GM12878 (cell line): ENCODE measurements at regions not wholly inside any gene's neighbourhood (a gene's known extent, or its start where the extent isn't known, plus 50 kb on each side); places are given as distances from the start of the nearest gene placed in this dataset.

Experiments used
- ATAC-seq: fragments of 200-7000 bp; cut with Tn5 transposase; 3 replicates; pipeline ENCODE4 v1.9.1; 2020; ENCODE audit warnings: mild to moderate bottlenecking, moderate library complexity
- BruUV-seq: library from RNA; stranded (reverse); fragments of 400-500 nt; replicated peaks from 2 replicates; lab custom pipeline; 2021; lab: Mats Ljungman, UMichigan
- CTCF ChIA-PET: fragments of 300-600 bp; sonication (Branson Sonifier 250); formaldehyde crosslinking; extraction: SDS; loops from one replicate; lab custom pipeline; 2021; ENCODE audit warnings: inconsistent platforms; lab: Yijun Ruan, JAX
- POLR2A ChIA-PET: fragments of 350-600 bp; formaldehyde crosslinking; extraction: SDS; loops from one replicate; lab custom pipeline; 2021; ENCODE audit warnings: inconsistent platforms; lab: Charles Lee
- RAD21 ChIA-PET: fragments of 300-600 bp; sonication (Branson Sonifier 250); formaldehyde crosslinking; loops from one replicate; lab custom pipeline; 2023; ENCODE audit warnings: antibody characterized with exemption; ENCODE audit not compliant: unreplicated experiment; lab: Charles Lee
- SMC1A ChIA-PET: fragments of 300-600 bp; sonication (Branson Sonifier 250); formaldehyde crosslinking; loops from one replicate; lab custom pipeline; 2023; ENCODE audit not compliant: unreplicated experiment, uncharacterized antibody; lab: Charles Lee
- DNase-seq: peaks from one replicate; pipeline ENCODE4 v3.0.0-alpha.2; 2011; ENCODE audit warnings: low read depth, low spot score
- FAIRE-seq: peaks from 3 replicates; lab custom pipeline; 2011; peaks lifted over from hg19 to GRCh38; lab: Jason Lieb, UNC
- H2AFZ ChIP-seq: 2 replicates; pipeline ENCODE4 v1.6.0; 2011; ENCODE audit warnings: low read depth, low read length, control low read depth; ENCODE audit not compliant: control insufficient read depth
- H3K27ac ChIP-seq: 2 replicates; pipeline ENCODE4 v1.5.1; 2011; ENCODE audit warnings: control low read depth; ENCODE audit not compliant: control insufficient read depth, insufficient read depth
- H3K27me3 ChIP-seq, 2 experiments: replicated peaks in 1 of 2; 2 replicates each; pipeline versions ENCODE4 v1.6.0 to v1.6.1; 2011; ENCODE audit warnings: low read length in 1 of 2; ENCODE audit not compliant: control insufficient read depth in 2 of 2, insufficient read depth in 2 of 2
- H3K36me3 ChIP-seq, 2 experiments: 2 replicates each; pipeline ENCODE4 v1.5.1; 2011; ENCODE audit warnings: low read length in 1 of 2; ENCODE audit not compliant: control insufficient read depth in 2 of 2, insufficient read depth in 2 of 2
- H3K4me1 ChIP-seq: 2 replicates; pipeline ENCODE4 v1.6.1; 2011; ENCODE audit warnings: mild to moderate bottlenecking, low read length, moderate library complexity, mixed read lengths; ENCODE audit not compliant: control insufficient read depth, insufficient read depth
- H3K4me2 ChIP-seq: 2 replicates; pipeline ENCODE4 v1.6.0; 2011; ENCODE audit warnings: control low read depth; ENCODE audit not compliant: control insufficient read depth, insufficient read depth
- H3K4me3 ChIP-seq: fragments of 200-600 bp; sonication (generic); 2 replicates; pipeline ENCODE4 v1.5.1; 2016
- H3K79me2 ChIP-seq: 2 replicates; pipeline ENCODE4 v1.6.0; 2011; ENCODE audit warnings: low read length; ENCODE audit not compliant: control insufficient read depth, insufficient read depth
- H3K9ac ChIP-seq: 2 replicates; pipeline ENCODE4 v1.8.0; 2011; ENCODE audit warnings: low read length, control low read depth, mixed read lengths; ENCODE audit not compliant: control insufficient read depth, insufficient read depth
- H3K9me3 ChIP-seq: replicated peaks from 3 replicates; pipeline ENCODE4 v1.5.1; 2011; ENCODE audit warnings: mild to moderate bottlenecking, low read length; ENCODE audit not compliant: control insufficient read depth, insufficient read depth
- H4K20me1 ChIP-seq: 2 replicates; pipeline ENCODE4 v1.6.0; 2011; ENCODE audit not compliant: control insufficient read depth, insufficient read depth
- EP300 ChIP-seq, 2 experiments: fragments of 150-350 bp in 1 of 2; IDR thresholded peaks; 2 replicates each; pipeline ENCODE4 v1.6.1; 2011 to 2012; ENCODE audit warnings: low read depth in 2 of 2, low read length in 2 of 2, borderline replicate concordance in 1 of 2, improper control_type of control experiment in 1 of 2, inconsistent platforms in 1 of 2; ENCODE audit not compliant: control insufficient read depth in 1 of 2
- HDGF ChIP-seq: fragments of 450-650 bp; IDR thresholded peaks from 2 replicates; pipeline ENCODE4 v1.6.1; 2016; ENCODE audit warnings: antibody characterized with exemption
- IRF4 ChIP-seq: IDR thresholded peaks from 2 replicates; pipeline ENCODE4 v1.6.1; 2011; ENCODE audit warnings: low read depth, low read length
- PAX8 ChIP-seq: fragments of 450-650 bp; IDR thresholded peaks from 2 replicates; pipeline ENCODE4 v1.6.1; 2017; ENCODE audit warnings: mild to moderate bottlenecking, moderate library complexity
- TBL1XR1 ChIP-seq: IDR thresholded peaks from 2 replicates; pipeline ENCODE4 v1.6.1; 2012; ENCODE audit warnings: low read depth, low read length, improper control_type of control experiment
- ZNF274 ChIP-seq: IDR thresholded peaks from one replicate; pipeline ENCODE4 v1.8.0; 2011; ENCODE audit not compliant: insufficient read length, insufficient read depth
- WGBS: methylation state at CpG from one replicate; pipeline ENCODE4 v1.1.6; 2016; ENCODE audit warnings: low lambda C conversion rate; ENCODE audit not compliant: insufficient replicate concordance, insufficient coverage; ENCODE audit errors: missing lambda C conversion rate; 5-methylcytosine and 5-hydroxymethylcytosine counted together
- in situ Hi-C: fragments of 300-500 bp; cut with MboI; formaldehyde crosslinking; loops from 9 replicates; pipeline ENCODE4 v1.14.3; 2018; ENCODE audit warnings: mixed read lengths
- intact Hi-C: fragments of 100-400 bp; cut with micrococcal nuclease; formaldehyde crosslinking; loops from one replicate; pipeline ENCODE4 v1.14.2; 2022; ENCODE audit not compliant: unreplicated experiment
- TF ChIP-seq, protein P1 (sequence below): fragments of 450-650 bp; formaldehyde crosslinking; IDR thresholded peaks from 2 replicates; pipeline ENCODE4 v1.4.0; 2022; ENCODE audit warnings: mild to moderate bottlenecking, moderate library complexity
- TF ChIP-seq, protein P2 (sequence below): fragments of 450-650 bp; conservative IDR thresholded peaks from 2 replicates; pipeline ENCODE4 v1.6.1; 2017; ENCODE audit warnings: mild to moderate bottlenecking, moderate library complexity
- TF ChIP-seq, protein P3 (sequence below): IDR thresholded peaks from 2 replicates; pipeline ENCODE4 v1.6.1; 2011; ENCODE audit warnings: borderline replicate concordance, low read depth, mild to moderate bottlenecking, moderate library complexity, mixed read lengths, low read length; ENCODE audit not compliant: insufficient read depth; ENCODE audit errors: extremely low read length

DNA sequence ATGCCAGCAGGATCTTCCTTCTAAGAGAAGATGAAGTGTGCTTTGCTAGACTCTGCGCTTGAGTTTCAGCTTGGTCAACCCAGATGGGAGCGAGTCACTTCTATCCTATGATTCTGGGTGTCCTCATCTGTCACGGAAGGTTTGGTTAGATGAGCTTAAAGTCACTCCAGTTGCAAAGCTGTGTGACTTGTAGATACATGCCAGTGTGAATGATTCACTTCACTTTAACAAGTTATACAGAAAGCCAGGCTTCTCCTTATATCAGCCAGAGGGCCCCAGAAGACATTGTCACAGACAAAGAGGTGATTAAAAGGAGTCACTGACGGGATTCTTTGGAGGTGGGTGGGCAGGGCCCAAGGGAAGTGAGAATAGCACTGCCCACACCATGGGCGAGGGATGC lies 122.6 kb upstream of the PFKP start (continued):
- TF ChIP-seq, protein P1, sequence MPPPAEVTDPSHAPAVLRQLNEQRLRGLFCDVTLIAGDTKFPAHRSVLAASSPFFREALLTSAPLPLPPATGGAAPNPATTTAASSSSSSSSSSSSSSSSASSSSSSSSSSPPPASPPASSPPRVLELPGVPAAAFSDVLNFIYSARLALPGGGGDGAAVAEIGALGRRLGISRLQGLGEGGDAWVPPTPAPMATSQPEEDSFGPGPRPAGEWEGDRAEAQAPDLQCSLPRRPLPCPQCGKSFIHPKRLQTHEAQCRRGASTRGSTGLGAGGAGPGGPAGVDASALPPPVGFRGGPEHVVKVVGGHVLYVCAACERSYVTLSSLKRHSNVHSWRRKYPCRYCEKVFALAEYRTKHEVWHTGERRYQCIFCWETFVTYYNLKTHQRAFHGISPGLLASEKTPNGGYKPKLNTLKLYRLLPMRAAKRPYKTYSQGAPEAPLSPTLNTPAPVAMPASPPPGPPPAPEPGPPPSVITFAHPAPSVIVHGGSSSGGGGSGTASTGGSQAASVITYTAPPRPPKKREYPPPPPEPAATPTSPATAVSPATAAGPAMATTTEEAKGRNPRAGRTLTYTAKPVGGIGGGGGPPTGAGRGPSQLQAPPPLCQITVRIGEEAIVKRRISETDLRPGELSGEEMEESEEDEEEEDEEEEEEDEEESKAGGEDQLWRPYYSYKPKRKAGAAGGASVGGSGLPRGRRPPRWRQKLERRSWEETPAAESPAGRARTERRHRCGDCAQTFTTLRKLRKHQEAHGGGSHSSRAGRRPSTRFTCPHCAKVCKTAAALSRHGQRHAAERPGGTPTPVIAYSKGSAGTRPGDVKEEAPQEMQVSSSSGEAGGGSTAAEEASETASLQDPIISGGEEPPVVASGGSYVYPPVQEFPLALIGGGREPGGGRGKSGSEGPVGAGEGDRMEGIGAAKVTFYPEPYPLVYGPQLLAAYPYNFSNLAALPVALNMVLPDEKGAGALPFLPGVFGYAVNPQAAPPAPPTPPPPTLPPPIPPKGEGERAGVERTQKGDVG (CRISPR knock-in tag) = no peak
- TF ChIP-seq EP300 (IDR thresholded peaks at IDR 0.05; ENCODE audit: borderline replicate concordance in 1 of 2, control insufficient read depth in 1 of 2, low read depth in 2 of 2, low read length in 2 of 2) (no peak), HDGF (no peak), PAX8 (no peak)

DNA sequence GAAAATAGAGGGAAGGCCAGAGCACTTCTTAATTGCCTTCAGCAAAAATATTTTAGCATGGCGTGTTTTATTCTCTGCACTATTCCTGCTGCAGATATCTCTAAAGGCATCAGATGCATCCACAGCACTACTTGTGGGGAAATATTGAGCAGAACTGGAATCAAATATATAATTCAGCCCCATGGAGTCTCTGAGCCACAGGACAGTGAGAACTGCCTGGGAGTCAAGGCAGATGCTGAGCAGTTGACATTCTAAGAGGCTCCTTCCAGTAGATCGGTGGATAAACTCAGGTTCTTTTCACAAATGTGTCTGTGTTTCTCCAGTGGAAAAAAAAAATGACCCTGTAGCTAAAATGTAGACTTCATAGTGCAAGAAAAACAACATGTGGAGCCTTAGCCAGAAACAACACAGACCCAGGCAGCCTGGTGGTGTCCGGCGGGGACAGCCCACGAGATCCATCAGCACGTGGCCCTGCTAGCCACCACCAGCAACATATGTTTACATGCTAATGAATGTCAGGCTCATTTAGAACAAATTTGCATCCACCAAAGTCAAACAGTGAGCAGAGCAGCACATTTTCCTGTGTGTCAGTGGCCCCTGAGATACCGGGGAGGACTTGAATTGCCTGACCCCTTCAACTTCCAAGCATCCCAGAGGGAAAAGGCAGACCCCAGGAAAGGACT lies 123.3 kb upstream of the PFKP start:
- FAIRE-seq = no peak
- RAD21 ChIA-PET = no interaction called here
- Histone ChIP-seq H3K4me3 (no peak overlapping the region), H3K4me2 (no peak overlapping the region), H3K9me3 (no peaks in the 10 kb centered on the region; the same call in 2 of the 3 replicates), H4K20me1 (no peaks in the 10 kb centered on the region), H3K9ac (no peak overlapping the region), H3K4me1 (peaks cover 13% of the 10 kb centered on the region), H3K79me2 (no peaks in the 10 kb centered on the region), H3K27ac (no peak overlapping the region), H2AFZ (no peak overlapping the region), H3K36me3 (no peaks in the 10 kb centered on the region), H3K27me3 (peaks cover 0 to 3% of the 10 kb centered on the region in 2 experiments; a peak in 1 of 4 replicates)
- POLR2A ChIA-PET = no interaction called here
- no peak for DNase-seq
- CTCF ChIA-PET = interaction anchor here (1.1 kb wide), 1 partner anchor 16 kb away, joined by 3 read pairs; no protein-coding TSS in a partner anchor
- SMC1A ChIA-PET = interaction anchor here (0.5 to 1.1 kb wide), 2 partner anchors 100 to 152 kb away, joined by 3 to 4 read pairs; no protein-coding TSS in a partner anchor
- intact Hi-C loops = no loop called here
- BruUV-seq = no TSS peak
- in situ Hi-C loops = no loop called here
- ATAC-seq = no peak
- 25% methylated on average over 7 of the region's 7 CpGs for WGBS
- no peak for TF ChIP-seq TBL1XR1
- TF ChIP-seq, protein P2, sequence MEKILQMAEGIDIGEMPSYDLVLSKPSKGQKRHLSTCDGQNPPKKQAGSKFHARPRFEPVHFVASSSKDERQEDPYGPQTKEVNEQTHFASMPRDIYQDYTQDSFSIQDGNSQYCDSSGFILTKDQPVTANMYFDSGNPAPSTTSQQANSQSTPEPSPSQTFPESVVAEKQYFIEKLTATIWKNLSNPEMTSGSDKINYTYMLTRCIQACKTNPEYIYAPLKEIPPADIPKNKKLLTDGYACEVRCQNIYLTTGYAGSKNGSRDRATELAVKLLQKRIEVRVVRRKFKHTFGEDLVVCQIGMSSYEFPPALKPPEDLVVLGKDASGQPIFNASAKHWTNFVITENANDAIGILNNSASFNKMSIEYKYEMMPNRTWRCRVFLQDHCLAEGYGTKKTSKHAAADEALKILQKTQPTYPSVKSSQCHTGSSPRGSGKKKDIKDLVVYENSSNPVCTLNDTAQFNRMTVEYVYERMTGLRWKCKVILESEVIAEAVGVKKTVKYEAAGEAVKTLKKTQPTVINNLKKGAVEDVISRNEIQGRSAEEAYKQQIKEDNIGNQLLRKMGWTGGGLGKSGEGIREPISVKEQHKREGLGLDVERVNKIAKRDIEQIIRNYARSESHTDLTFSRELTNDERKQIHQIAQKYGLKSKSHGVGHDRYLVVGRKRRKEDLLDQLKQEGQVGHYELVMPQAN = no peak
- TF ChIP-seq ZNF274 = no peak
- TF ChIP-seq IRF4 = no peak
- TF ChIP-seq, protein P3, sequence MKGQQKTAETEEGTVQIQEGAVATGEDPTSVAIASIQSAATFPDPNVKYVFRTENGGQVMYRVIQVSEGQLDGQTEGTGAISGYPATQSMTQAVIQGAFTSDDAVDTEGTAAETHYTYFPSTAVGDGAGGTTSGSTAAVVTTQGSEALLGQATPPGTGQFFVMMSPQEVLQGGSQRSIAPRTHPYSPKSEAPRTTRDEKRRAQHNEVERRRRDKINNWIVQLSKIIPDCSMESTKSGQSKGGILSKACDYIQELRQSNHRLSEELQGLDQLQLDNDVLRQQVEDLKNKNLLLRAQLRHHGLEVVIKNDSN = no peak
